SK-N-SH treated with all-trans-retinoic acid at 6 μM for 48 hours (cell line): ENCODE measurements at regions not wholly inside any gene's neighbourhood (a gene's known extent, or its start where the extent isn't known, plus 50 kb on each side); places are given as distances from the start of the nearest gene placed in this dataset.

Experiments used
- ATAC-seq: fragments of 200-7000 bp; cut with Tn5 transposase; 3 replicates; pipeline ENCODE4 v1.9.1; 2020; ENCODE audit warnings: mild to moderate bottlenecking, moderate library complexity
- ARNTL ChIP-seq: fragments of 450-650 bp; formaldehyde crosslinking; IDR thresholded peaks from 2 replicates; pipeline ENCODE4 v1.5.0; 2020; ENCODE audit warnings: low read depth, mild to moderate bottlenecking, moderate library complexity, borderline replicate concordance
- BACH2 ChIP-seq: fragments of 250-450 bp; sonication (Bioruptor Pico); IDR thresholded peaks from 2 replicates; pipeline ENCODE4 v1.9.0; 2021; ENCODE audit warnings: mild to moderate bottlenecking, borderline replicate concordance
- CREB5 ChIP-seq: fragments of 250-450 bp; sonication (Bioruptor Pico); IDR thresholded peaks from 2 replicates; pipeline ENCODE4 v1.5.1; 2020; ENCODE audit warnings: low read depth, mild to moderate bottlenecking, moderate library complexity
- CSRNP3 ChIP-seq: fragments of 250-450 bp; sonication (Bioruptor Pico); IDR thresholded peaks from 2 replicates; pipeline ENCODE4 v1.5.1; 2021; ENCODE audit warnings: mild to moderate bottlenecking, moderate library complexity
- ESRRG ChIP-seq: fragments of 250-450 bp; sonication (Bioruptor Pico); IDR thresholded peaks from 2 replicates; pipeline ENCODE4 v1.6.1; 2021; ENCODE audit warnings: mild to moderate bottlenecking
- GLIS3 ChIP-seq: fragments of 250-450 bp; sonication (Bioruptor Pico); IDR thresholded peaks from 2 replicates; pipeline ENCODE4 v1.5.0; 2020; ENCODE audit warnings: mild to moderate bottlenecking, moderate library complexity
- ISL1 ChIP-seq: fragments of 250-450 bp; sonication (Bioruptor Pico); IDR thresholded peaks from 2 replicates; pipeline ENCODE4 v2.1.2; 2022; ENCODE audit warnings: mild to moderate bottlenecking, moderate library complexity
- OSR1 ChIP-seq: fragments of 250-450 bp; sonication (Bioruptor Pico); IDR thresholded peaks from 2 replicates; pipeline ENCODE4 v1.8.0; 2022; ENCODE audit warnings: moderate library complexity, mild to moderate bottlenecking, inconsistent platforms
- PATZ1 ChIP-seq: fragments of 250-450 bp; sonication (Bioruptor Pico); IDR thresholded peaks from 2 replicates; pipeline ENCODE4 v1.8.0; 2020; ENCODE audit warnings: mild to moderate bottlenecking, moderate library complexity, borderline replicate concordance
- POU6F1 ChIP-seq: fragments of 250-450 bp; sonication (Bioruptor Pico); IDR thresholded peaks from 2 replicates; pipeline ENCODE4 v1.8.0; 2021; ENCODE audit warnings: low read depth, mild to moderate bottlenecking, moderate library complexity, borderline replicate concordance
- PPARA ChIP-seq: fragments of 250-450 bp; sonication (Bioruptor Pico); IDR thresholded peaks from 2 replicates; pipeline ENCODE4 v1.5.0; 2020; ENCODE audit warnings: mild to moderate bottlenecking, borderline replicate concordance
- RARB ChIP-seq: fragments of 250-450 bp; sonication (Bioruptor Pico); IDR thresholded peaks from 2 replicates; pipeline ENCODE4 v1.8.0; 2021; ENCODE audit warnings: mild to moderate bottlenecking, moderate library complexity
- SNAI2 ChIP-seq: fragments of 250-450 bp; sonication (Bioruptor Pico); IDR thresholded peaks from 2 replicates; pipeline ENCODE4 v1.5.0; 2020; ENCODE audit warnings: mild to moderate bottlenecking, moderate library complexity
- TCF4 ChIP-seq: fragments of 250-450 bp; sonication (Bioruptor Pico); IDR thresholded peaks from 2 replicates; pipeline ENCODE4 v1.8.0; 2021; ENCODE audit warnings: mild to moderate bottlenecking, moderate library complexity, borderline replicate concordance
- TOX ChIP-seq: fragments of 250-450 bp; sonication (Bioruptor Pico); IDR thresholded peaks from 2 replicates; pipeline ENCODE4 v1.8.0; 2021; ENCODE audit warnings: mild to moderate bottlenecking, moderate library complexity, borderline replicate concordance
- TSHZ2 ChIP-seq: fragments of 250-450 bp; sonication (Bioruptor Pico); IDR thresholded peaks from 2 replicates; pipeline ENCODE4 v1.5.0; 2020; ENCODE audit warnings: mild to moderate bottlenecking, moderate library complexity
- ZC3H10 ChIP-seq: fragments of 250-450 bp; sonication (Bioruptor Pico); IDR thresholded peaks from 2 replicates; pipeline ENCODE4 v1.5.1; 2021; ENCODE audit warnings: mild to moderate bottlenecking, moderate library complexity
- ZFP3 ChIP-seq: fragments of 250-450 bp; sonication (Bioruptor Pico); IDR thresholded peaks from 2 replicates; pipeline ENCODE4 v1.5.0; 2020; ENCODE audit warnings: mild to moderate bottlenecking, moderate library complexity
- ZNF565 ChIP-seq: fragments of 450-650 bp; formaldehyde crosslinking; conservative IDR thresholded peaks from 2 replicates; pipeline ENCODE4 v1.5.0; 2020; ENCODE audit warnings: low read depth, mild to moderate bottlenecking, moderate library complexity
- ZNF70 ChIP-seq: fragments of 450-650 bp; formaldehyde crosslinking; IDR thresholded peaks from 2 replicates; pipeline ENCODE4 v1.5.0; 2020; ENCODE audit warnings: mild to moderate bottlenecking, moderate library complexity

GRCh38 chr9:678897-679296 is 162.6 kb upstream of the DMRT1 start:
- TF ChIP-seq ARNTL, result no peak
- no peak for TF ChIP-seq ZNF70 (CRISPR knock-in tag)
- no peak for TF ChIP-seq ESRRG
- TF ChIP-seq GLIS3 (CRISPR knock-in tag), result no peak
- TF ChIP-seq POU6F1 (CRISPR knock-in tag), result no peak
- no peak for TF ChIP-seq CSRNP3
- TF ChIP-seq ISL1 (CRISPR knock-in tag), result no peak
- TF ChIP-seq ZFP3 (CRISPR knock-in tag), result no peak
- TF ChIP-seq BACH2 (CRISPR knock-in tag), result no peak
- no peak for TF ChIP-seq TCF4
- no peak for TF ChIP-seq ZC3H10 (CRISPR knock-in tag)
- no peak for TF ChIP-seq TSHZ2 (CRISPR knock-in tag)
- TF ChIP-seq RARB (CRISPR knock-in tag), result no peak
- TF ChIP-seq SNAI2, result no peak
- no peak for TF ChIP-seq CREB5 (CRISPR knock-in tag)
- TF ChIP-seq TOX (CRISPR knock-in tag), result no peak
- TF ChIP-seq PATZ1, result no peak
- no peak for TF ChIP-seq ZNF565 (CRISPR knock-in tag)
- TF ChIP-seq OSR1 (CRISPR knock-in tag), result no peak
- TF ChIP-seq PPARA (CRISPR knock-in tag), result no peak
- ATAC-seq, result no peak

GRCh38 chr9:679462-679861 is 162.0 kb upstream of the DMRT1 start:
- TF ChIP-seq CREB5 (CRISPR knock-in tag), result no peak
- no peak for TF ChIP-seq SNAI2
- TF ChIP-seq ZNF565 (CRISPR knock-in tag), result no peak
- no peak for TF ChIP-seq ZC3H10 (CRISPR knock-in tag)
- no peak for TF ChIP-seq ESRRG
- no peak for TF ChIP-seq PPARA (CRISPR knock-in tag)
- no peak for TF ChIP-seq PATZ1
- TF ChIP-seq ZNF70 (CRISPR knock-in tag), result no peak
- TF ChIP-seq POU6F1 (CRISPR knock-in tag), result no peak
- TF ChIP-seq GLIS3 (CRISPR knock-in tag), result no peak
- no peak for TF ChIP-seq ZFP3 (CRISPR knock-in tag)
- TF ChIP-seq CSRNP3, result no peak
- no peak for TF ChIP-seq TOX (CRISPR knock-in tag)
- no peak for ATAC-seq
